ENCODE measurements at regions not wholly inside any gene's neighbourhood (a gene's known extent, or its start where the extent isn't known, plus 50 kb on each side); places are given as distances from the start of the nearest gene placed in this dataset.

DNA sequence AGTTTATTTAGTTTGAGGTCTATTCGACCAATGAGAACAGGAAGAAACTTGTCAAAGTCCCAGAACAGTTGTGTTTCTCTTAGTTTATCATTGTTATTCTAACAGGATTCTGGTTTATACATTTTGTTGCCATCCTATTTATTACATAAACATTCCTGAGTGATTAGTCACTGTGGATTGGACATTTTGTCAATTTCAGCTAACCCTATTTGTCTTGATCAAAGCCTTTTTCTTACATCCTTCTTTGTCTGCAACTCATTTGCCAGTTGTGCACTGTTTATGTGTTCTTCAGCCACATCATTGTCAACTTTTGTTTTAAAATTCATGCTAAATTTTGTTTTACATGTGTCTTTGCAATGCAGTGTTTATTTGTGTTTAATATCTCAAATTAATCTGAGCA is 886.0 kb upstream of the SLC10A2 start:
- H3K36me3 Mint-ChIP-seq (ENCODE audit: low read depth) = no peaks in the 10 kb centered on the region

DNA sequence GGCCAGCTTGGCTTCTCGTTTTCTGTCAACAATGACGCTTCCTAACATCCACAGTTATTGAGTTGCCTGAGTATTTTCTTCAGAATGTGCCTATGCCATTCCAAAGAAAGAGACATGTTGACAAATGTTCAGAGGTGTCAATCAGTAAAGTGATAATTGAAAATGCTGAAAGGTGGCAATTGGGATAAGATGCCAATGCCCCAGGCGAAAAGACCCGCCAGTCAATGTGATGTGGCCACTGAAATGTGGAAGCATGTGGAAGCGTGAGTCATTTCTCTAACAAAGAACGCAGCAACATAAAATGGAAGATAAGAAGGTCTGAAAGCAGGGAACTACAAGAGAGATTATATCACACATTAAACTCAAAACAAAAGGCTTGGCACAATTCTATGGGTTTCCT is 882.2 kb upstream of the SLC10A2 start:
- H3K9me3 Mint-ChIP-seq = peaks cover 11% of the 10 kb centered on the region
- H3K4me3 Mint-ChIP-seq = no peak overlapping the region
- H3K27me3 Mint-ChIP-seq = no peaks in the 10 kb centered on the region
- no peak for DNase-seq
- no peaks in the 10 kb centered on the region for H3K4me1 Mint-ChIP-seq (ENCODE audit: low read depth)
- H3K36me3 Mint-ChIP-seq (ENCODE audit: low read depth) = no peaks in the 10 kb centered on the region
- H3K27ac Mint-ChIP-seq = no peak overlapping the region

More for the DNA sequence above, 886.0 kb upstream of the SLC10A2 start:
- no peak for DNase-seq
- Mint-ChIP-seq H3K27me3 (no peaks in the 10 kb centered on the region), H3K27ac (no peak overlapping the region), H3K4me3 (no peak overlapping the region), H3K4me1 (ENCODE audit: low read depth) (no peaks in the 10 kb centered on the region), H3K9me3 (peaks cover 15% of the 10 kb centered on the region)

DNA sequence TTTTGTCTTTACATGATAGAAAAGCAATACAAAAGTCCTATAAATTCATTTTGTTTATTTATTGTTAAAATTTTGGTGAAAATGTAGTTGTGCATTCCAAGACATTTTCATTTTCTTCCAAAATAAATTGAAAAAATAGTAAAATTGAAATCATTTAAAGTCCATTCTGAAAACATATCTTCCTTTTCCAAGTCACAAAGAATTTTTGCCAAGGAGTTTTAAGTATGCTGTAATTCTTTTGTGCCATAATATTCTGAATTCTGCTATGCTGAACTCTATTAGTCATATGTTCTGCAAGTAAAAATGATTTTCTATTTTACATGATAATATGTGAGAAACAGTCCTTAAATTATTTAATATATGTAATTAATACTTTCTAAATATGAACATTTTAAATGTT is 879.6 kb upstream of the SLC10A2 start:
- Mint-ChIP-seq H3K4me3 (no peak overlapping the region), H3K27ac (no peak overlapping the region), H3K27me3 (no peaks in the 10 kb centered on the region), H3K9me3 (peaks cover 5% of the 10 kb centered on the region), H3K36me3 (ENCODE audit: low read depth) (no peaks in the 10 kb centered on the region), H3K4me1 (ENCODE audit: low read depth) (no peaks in the 10 kb centered on the region)
- DNase-seq = no peak

DNA sequence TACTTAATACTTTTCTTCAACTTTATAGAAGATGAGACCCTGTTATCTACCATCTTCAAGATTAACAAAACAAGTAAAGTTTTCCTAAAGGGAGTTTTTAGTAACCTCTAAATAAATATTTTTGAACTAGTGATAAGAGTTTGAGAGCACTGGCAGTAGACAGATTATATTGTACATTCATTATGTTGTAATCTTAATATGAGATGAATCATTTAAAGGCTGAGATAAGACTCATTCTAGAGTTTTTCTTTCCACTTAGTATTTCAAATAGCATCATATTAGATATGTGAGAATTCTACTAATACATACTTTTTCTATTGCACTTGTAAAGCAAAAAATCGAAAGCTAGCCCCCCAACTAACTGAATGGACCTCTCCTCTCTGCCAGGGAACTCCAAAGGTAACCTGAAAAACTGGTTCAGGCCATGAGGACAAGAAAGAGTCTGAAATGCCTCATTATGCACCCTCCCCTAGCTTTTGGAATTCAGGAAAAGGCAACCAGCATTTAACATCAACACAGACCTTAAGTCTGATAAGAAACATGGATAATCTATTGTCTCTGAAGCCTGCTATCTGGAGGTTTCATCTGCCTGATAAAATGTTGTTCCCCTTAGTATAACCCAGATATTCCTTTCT is 875.4 kb upstream of the SLC10A2 start:
- no peaks in the 10 kb centered on the region for H3K36me3 Mint-ChIP-seq (ENCODE audit: low read depth)
- no peaks in the 10 kb centered on the region for H3K27me3 Mint-ChIP-seq
- no peak for DNase-seq
- H3K4me1 Mint-ChIP-seq (ENCODE audit: low read depth) = no peaks in the 10 kb centered on the region
- H3K9me3 Mint-ChIP-seq = peaks cover 7% of the 10 kb centered on the region
- H3K27ac Mint-ChIP-seq = no peak overlapping the region
- H3K4me3 Mint-ChIP-seq = no peak overlapping the region

DNA sequence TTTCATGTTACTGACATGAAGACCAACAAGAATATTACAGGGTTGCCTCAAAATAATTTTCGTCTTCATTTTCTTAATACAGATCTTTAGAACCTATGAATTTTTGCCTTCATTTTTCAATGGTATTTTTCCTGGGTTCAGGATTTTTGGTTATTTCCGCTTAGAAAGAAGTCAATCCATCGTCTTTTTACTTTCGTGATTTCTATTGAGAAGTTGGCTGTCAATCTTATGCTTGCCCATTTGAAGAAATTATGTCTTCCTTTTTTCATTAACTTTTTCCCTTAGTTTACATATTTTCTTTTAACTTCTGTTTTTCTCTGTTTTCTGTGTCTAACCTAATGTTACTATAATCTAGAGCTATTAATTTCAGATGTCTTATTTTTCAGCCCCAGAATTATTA is 868.9 kb upstream of the SLC10A2 start:
- H3K9me3 Mint-ChIP-seq = peaks cover 6% of the 10 kb centered on the region
- no peaks in the 10 kb centered on the region for H3K27me3 Mint-ChIP-seq
- no peaks in the 10 kb centered on the region for H3K4me1 Mint-ChIP-seq (ENCODE audit: low read depth)
- DNase-seq = no peak
- no peak overlapping the region for H3K4me3 Mint-ChIP-seq
- H3K36me3 Mint-ChIP-seq (ENCODE audit: low read depth) = no peaks in the 10 kb centered on the region
- no peak overlapping the region for H3K27ac Mint-ChIP-seq

DNA sequence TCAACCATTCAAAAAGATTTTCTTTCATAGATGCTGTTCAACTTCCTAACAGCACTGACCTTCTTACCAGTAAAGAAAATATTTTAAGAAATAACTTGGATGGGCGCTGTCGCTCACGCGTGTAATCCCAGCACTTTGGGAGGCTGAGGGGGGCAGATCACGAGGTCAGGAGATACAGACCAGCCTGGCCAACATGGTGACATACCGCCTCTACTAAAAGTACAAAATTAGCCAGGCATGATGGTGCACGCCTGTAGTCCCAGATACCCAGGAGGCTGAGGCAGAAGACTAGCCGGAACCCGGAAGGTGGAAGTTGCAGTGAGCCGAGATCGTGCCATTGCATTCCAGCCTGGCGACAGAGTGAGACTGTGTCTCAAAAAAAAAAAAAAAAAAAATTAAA is 865.7 kb upstream of the SLC10A2 start:
- peaks cover 9% of the 10 kb centered on the region for H3K9me3 Mint-ChIP-seq
- H3K36me3 Mint-ChIP-seq (ENCODE audit: low read depth) = no peaks in the 10 kb centered on the region
- H3K4me1 Mint-ChIP-seq (ENCODE audit: low read depth) = no peaks in the 10 kb centered on the region
- no peak overlapping the region for H3K27ac Mint-ChIP-seq
- H3K27me3 Mint-ChIP-seq = no peaks in the 10 kb centered on the region
- no peak overlapping the region for H3K4me3 Mint-ChIP-seq
- no peak for DNase-seq

DNA sequence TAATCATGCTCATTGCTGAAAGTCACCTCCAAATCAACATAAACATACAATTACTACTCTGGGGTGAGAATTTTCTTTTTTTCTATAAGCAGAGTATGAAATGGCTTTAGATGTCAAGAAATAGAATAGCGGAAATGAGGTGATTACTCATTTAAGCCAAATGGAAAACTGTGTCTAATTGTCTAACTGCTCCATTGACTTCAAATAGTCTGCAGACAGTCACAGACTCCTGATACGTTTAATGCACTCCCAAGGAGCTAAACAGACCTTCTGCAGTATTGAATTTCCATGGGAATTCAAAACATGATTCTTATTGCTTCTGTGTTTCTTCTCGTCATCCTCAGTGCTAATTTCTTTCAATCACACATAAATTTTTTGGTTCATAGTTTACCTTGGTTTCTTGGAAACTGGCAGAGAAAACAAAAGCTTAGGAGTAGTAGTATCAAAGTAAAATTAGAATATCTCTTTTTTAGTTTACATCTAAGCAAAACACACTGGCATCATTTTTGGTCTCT is 865.2 kb upstream of the SLC10A2 start:
- Mint-ChIP-seq H3K4me3 (no peak overlapping the region), H3K27ac (no peak overlapping the region), H3K36me3 (ENCODE audit: low read depth) (no peaks in the 10 kb centered on the region), H3K27me3 (no peaks in the 10 kb centered on the region), H3K9me3 (peaks cover 9% of the 10 kb centered on the region), H3K4me1 (ENCODE audit: low read depth) (no peaks in the 10 kb centered on the region)
- DNase-seq = no peak

DNA sequence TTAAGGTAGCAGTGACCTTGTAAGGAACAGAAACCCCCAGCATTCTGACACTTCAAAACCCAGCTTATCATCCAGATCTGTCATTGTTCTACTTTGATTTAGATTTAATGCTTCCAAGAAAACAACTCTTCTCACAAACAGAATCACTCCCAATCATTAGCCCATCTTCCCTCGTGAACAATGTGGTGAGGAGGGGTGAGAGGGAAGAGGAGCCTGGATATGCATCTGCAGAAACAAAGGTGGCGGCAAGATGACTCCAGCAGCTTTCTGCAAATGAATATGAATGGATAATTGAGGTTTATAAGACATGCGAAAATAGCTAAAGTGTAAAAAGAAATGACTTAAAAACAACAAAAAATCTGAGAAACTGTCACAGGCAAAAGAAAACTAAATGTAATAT is 859.9 kb upstream of the SLC10A2 start:
- DNase-seq = no peak
- H3K27ac Mint-ChIP-seq = no peak overlapping the region
- no peak overlapping the region for H3K4me3 Mint-ChIP-seq
- no peaks in the 10 kb centered on the region for H3K4me1 Mint-ChIP-seq (ENCODE audit: low read depth)
- H3K36me3 Mint-ChIP-seq (ENCODE audit: low read depth) = no peaks in the 10 kb centered on the region
- peaks cover 8% of the 10 kb centered on the region for H3K9me3 Mint-ChIP-seq
- H3K27me3 Mint-ChIP-seq = no peaks in the 10 kb centered on the region

DNA sequence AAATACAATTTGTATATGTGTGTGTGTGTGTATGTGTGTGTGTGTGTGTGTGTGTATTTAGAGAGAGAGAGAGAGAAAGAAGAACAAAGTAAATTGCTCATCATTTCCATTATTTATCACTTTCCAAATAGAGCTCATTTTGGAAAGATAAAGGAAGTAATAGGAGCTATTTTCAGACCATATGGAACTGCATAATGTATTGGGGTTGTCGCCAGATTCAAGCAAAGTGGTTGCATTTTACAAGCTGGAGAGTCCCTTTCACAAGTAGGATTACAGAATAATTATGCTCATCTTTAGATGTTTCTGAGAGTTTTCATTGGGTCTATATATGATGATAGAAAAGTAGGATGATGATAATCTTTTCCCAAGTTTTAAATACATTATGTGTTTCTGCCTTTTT is 842.7 kb upstream of the SLC10A2 start:
- no peaks in the 10 kb centered on the region for H3K4me1 Mint-ChIP-seq (ENCODE audit: low read depth)
- no peak overlapping the region for H3K4me3 Mint-ChIP-seq
- H3K27ac Mint-ChIP-seq = no peak overlapping the region
- H3K27me3 Mint-ChIP-seq = no peaks in the 10 kb centered on the region
- H3K9me3 Mint-ChIP-seq = peaks cover 2% of the 10 kb centered on the region
- no peak for DNase-seq
- H3K36me3 Mint-ChIP-seq (ENCODE audit: low read depth) = no peaks in the 10 kb centered on the region

DNA sequence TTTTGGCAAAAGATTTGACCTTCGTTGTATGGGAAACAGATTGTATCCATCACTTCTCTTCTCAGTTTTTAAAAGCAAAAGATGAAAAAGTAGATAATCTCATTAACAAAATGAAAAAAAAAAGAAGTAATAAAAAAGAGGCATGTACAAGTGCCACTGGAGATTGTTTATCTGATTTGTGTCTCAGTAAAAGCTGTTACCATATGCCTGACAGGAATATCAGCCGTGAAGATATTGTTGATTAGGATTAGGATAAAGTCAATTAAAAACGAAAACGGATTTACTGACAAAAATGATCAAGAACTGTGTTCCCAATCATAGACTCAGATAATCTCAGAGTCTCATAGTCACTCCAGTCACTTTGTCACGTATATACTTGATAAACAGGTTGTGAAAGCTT is 842.1 kb upstream of the SLC10A2 start:
- Mint-ChIP-seq H3K4me1 (ENCODE audit: low read depth) (no peaks in the 10 kb centered on the region), H3K4me3 (no peak overlapping the region)
- DNase-seq = no peak

DNA sequence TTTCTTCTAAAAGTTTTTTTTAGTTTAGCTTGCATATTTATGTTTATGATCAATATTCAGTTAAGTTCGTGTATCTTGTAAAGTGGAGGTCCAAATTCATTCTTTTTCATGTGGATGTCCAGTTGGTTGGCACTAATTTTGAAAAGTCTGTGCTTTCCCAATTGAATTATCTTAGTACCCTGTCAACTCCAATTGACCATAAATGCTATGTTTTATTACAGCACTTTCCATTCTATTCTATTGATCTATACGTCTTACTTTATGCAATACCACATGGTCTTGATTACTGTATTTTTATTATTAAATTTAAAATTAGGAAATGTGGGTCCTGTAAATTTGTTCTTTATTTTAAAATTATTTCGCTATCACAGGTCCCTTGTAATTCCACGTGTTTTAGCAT is 837.6 kb upstream of the SLC10A2 start:
- Mint-ChIP-seq H3K4me3 (no peak overlapping the region), H3K4me1 (ENCODE audit: low read depth) (no peaks in the 10 kb centered on the region), H3K27ac (no peak overlapping the region), H3K9me3 (peaks cover 2% of the 10 kb centered on the region), H3K36me3 (ENCODE audit: low read depth) (no peaks in the 10 kb centered on the region), H3K27me3 (no peaks in the 10 kb centered on the region)
- DNase-seq = no peak

More for the DNA sequence above, 842.1 kb upstream of the SLC10A2 start:
- H3K36me3 Mint-ChIP-seq (ENCODE audit: low read depth) = no peaks in the 10 kb centered on the region
- no peak overlapping the region for H3K27ac Mint-ChIP-seq
- peaks cover 2% of the 10 kb centered on the region for H3K9me3 Mint-ChIP-seq
- no peaks in the 10 kb centered on the region for H3K27me3 Mint-ChIP-seq

DNA sequence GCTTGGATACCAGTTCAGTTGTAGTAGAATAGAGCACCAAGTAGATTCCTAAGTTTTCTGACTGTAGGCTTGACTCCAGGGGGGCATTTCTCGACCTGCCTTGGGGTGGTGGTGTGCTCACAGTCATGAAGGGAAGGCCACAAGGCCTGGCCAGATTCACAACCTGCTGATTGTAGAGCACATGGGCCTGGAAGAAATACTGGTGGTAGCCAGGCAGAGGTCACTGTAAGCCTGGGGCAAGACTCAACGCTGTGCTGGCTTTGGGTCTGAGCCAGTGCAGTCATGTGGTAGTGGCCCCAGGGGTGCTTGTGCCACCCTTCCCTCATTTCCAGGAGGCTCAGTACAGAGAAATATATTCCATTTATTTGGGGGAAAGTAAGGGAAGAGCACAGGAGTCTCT is 832.3 kb upstream of the SLC10A2 start:
- Mint-ChIP-seq H3K27me3 (no peaks in the 10 kb centered on the region), H3K36me3 (ENCODE audit: low read depth) (no peaks in the 10 kb centered on the region), H3K4me3 (no peak overlapping the region), H3K9me3 (no peaks in the 10 kb centered on the region), H3K4me1 (ENCODE audit: low read depth) (no peaks in the 10 kb centered on the region), H3K27ac (no peak overlapping the region)
- DNase-seq = no peak

DNA sequence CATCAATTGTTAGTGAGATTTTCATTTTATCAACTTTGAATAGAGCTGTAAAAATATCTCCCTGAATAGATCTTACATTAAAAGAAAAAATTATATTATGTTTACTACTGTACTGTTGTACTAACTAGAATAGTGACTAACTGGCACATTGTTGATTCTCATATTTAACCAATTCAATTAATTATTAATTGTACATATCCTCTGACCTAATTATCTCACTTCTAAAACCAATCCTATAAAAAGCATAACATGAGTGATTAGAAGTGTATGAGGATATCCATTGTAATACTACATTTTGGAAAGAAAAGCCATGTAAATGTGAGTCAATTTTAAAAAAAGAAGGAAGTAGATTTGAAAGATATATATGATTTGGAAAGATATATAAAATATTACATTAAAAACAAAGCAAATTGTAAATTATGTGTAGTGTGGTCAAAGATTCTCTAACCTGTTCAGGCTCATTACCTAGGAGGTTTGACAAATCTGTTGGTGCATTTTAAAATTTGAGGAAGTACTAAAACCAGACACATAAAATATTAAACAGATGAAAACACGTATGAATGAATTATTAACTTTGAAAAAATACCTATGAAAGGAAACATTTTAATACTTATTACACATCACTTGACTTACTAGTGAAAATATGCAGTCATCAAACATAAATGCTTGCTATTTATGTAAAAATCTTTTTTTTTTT is 829.8 kb upstream of the SLC10A2 start:
- Mint-ChIP-seq H3K4me3 (no peak overlapping the region), H3K36me3 (ENCODE audit: low read depth) (no peaks in the 10 kb centered on the region), H3K27ac (no peak overlapping the region), H3K9me3 (no peaks in the 10 kb centered on the region), H3K4me1 (ENCODE audit: low read depth) (no peaks in the 10 kb centered on the region), H3K27me3 (no peaks in the 10 kb centered on the region)
- no peak for DNase-seq

DNA sequence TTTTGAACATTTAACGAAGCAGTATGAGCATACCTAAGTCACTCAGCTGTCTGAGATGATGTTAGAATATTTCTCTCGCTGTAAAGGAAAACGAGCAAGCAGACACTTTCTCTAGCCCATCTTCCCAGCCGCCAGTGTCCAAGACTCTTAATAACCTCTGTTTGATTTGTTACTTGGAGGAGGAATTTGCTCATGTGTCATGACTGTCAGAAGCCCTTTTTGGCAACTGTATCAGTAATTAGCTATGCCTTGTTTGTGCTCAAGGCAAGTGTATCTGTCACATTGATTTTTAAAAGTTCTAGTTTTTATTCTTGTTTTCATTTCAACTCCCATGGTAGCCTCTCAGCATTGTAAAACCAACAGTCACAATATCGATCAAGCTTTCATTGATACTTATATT is 828.4 kb upstream of the SLC10A2 start:
- H3K27ac Mint-ChIP-seq = no peak overlapping the region
- no peak for DNase-seq
- no peak overlapping the region for H3K4me3 Mint-ChIP-seq
- no peaks in the 10 kb centered on the region for H3K27me3 Mint-ChIP-seq
- H3K36me3 Mint-ChIP-seq (ENCODE audit: low read depth) = no peaks in the 10 kb centered on the region
- no peaks in the 10 kb centered on the region for H3K4me1 Mint-ChIP-seq (ENCODE audit: low read depth)
- no peaks in the 10 kb centered on the region for H3K9me3 Mint-ChIP-seq

DNA sequence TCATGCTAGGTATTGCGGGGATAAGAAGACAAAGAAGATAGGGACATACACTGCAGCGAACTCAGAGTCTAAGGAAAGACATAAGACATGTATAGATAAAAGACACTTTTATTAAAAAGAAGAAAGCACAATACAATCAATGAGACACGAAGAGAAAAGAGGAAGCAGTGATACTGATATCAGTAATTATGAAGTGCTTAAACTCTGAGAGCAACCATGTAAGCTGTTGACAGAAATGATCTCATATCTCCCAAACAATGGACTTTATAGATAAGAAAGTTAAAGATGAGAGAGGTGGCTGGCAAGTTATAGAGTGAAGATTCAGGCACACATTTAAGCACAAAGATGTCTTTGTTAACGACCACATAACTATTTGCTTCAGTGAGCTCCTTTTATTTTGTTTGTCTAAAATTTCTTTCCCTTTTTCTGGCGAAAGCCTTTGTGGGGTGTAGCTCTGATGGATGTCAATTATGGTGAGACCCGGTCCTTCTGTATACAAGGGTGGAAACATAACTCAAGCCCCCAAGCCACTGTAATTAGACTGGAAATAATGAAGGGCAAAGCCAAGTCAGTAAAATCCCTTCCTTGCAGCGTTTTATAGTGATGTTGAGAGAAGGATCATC is 818.0 kb upstream of the SLC10A2 start:
- Mint-ChIP-seq H3K4me1 (ENCODE audit: low read depth) (no peaks in the 10 kb centered on the region), H3K27ac (no peak overlapping the region), H3K36me3 (ENCODE audit: low read depth) (no peaks in the 10 kb centered on the region), H3K27me3 (no peaks in the 10 kb centered on the region), H3K9me3 (peaks cover 7% of the 10 kb centered on the region), H3K4me3 (no peak overlapping the region)
- DNase-seq = no peak

Measured in activated T-cell treated with anti-CD3 and anti-CD28 coated beads, Interleukin-2, amount 50 U/mL, for 24 hours (primary cell).